ENCODE measurements at regions not wholly inside any gene's neighbourhood (a gene's known extent, or its start where the extent isn't known, plus 50 kb on each side); places are given as distances from the start of the nearest gene placed in this dataset.

DNA sequence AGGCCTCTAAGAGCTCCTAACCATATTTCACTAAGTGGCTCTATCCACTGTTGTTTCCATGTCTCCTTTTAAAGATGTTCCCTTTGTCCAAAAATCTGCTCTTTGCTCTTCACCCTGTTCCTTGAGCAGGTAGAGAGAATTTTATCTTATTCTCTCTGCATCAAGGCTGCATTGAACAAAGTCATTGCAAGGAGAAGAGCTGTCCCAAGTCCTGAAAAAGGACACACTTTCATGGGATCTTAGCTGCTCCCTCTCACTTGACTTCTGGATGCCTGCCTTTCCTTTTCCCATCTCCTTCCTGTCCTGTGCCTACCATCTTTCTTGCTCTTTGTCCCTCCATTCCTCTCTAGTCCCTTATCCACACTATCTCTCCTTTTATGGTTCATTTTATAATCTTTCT lies 235.2 kb upstream of the THSD7B start:
- TF ChIP-seq, protein P1, sequence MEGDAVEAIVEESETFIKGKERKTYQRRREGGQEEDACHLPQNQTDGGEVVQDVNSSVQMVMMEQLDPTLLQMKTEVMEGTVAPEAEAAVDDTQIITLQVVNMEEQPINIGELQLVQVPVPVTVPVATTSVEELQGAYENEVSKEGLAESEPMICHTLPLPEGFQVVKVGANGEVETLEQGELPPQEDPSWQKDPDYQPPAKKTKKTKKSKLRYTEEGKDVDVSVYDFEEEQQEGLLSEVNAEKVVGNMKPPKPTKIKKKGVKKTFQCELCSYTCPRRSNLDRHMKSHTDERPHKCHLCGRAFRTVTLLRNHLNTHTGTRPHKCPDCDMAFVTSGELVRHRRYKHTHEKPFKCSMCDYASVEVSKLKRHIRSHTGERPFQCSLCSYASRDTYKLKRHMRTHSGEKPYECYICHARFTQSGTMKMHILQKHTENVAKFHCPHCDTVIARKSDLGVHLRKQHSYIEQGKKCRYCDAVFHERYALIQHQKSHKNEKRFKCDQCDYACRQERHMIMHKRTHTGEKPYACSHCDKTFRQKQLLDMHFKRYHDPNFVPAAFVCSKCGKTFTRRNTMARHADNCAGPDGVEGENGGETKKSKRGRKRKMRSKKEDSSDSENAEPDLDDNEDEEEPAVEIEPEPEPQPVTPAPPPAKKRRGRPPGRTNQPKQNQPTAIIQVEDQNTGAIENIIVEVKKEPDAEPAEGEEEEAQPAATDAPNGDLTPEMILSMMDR (IDR thresholded peaks at IDR 0.05; ENCODE audit: insufficient read depth, low read length): no peak
- TF ChIP-seq GABPA (IDR thresholded peaks at IDR 0.05; ENCODE audit: low read depth) (no peak), SPI1 (IDR thresholded peaks at IDR 0.05; ENCODE audit: borderline replicate concordance, low read depth) (no peak)
